ENCODE measurements at regions not wholly inside any gene's neighbourhood (a gene's known extent, or its start where the extent isn't known, plus 50 kb on each side); places are given as distances from the start of the nearest gene placed in this dataset.

DNA sequence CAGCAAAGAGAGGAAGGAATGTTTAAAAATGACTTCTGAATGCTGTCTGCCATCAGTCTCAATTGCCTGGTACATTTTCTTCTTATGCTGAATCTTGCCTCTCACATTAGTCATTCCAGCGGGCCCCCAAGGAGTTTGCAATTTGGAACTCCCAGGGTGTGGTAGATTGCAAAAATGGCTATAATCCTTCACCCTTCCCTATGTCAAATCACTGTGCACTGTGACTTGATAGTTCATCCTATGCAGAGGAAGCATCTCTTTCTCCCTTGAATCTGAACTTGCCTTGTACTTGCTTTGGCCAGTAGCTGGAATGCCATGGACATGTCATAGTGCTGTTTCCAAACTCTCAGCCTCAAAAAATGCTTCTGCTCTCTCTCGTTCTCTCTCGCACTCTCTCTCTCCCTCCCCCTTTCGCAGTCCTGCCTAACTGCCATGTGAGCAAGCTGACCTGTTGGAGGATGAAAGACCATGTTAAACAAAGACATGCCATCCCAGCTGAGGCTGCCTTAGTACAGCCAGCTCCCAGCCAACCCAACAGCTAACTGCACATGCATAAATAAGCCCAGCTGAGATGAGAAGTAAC, 284.0 kb upstream of the TLE4 start:
- no peak for DNase-seq (ENCODE audit: low spot score)

DNA sequence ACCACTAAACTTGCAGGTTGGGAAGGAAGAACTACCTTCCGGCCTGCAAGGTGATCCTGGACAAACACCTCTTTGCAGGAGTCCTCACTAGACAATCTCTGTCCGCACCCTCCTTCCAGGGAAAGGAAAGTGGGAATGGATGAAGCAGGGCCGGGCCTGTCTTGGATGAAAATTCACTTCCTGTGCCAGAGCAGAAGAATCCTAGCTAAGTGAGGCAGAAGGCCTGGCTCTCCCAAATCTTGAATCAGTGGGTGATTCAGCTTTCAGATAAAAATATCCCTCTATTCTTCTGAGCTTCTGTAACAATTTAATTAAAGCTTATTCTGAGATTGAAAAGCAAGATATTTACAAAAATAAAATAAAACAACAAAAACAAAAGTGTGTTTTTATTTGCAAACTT, 281.9 kb upstream of the TLE4 start:
- no peak for DNase-seq (ENCODE audit: low spot score)

DNA sequence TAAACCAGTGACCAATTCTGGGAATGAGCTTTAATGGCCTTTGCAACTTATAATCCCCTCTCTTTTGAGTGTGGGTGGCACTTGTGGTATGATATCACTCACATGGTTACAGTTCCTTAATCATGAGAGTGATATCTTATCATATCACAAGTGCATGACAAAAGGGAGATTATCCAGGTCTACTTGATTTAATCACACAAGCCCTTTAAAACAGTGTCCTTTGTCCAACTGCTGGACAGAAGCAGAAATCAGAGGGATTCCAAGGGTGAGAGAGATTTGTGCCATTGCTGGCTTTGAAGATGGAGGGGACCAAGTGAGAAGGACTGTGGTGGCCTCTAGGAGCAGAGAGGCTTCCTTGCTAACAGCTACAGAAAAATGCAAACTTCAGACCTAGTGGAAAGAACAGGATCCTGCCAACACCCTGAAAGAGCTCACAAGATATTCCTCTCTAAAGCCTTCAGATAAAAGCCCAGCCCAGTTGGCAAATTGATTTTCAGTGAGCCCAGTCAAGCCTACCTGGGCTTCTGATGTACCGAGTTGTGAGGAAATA, 279.0 kb upstream of the TLE4 start:
- no peak for DNase-seq (ENCODE audit: low spot score)

DNA sequence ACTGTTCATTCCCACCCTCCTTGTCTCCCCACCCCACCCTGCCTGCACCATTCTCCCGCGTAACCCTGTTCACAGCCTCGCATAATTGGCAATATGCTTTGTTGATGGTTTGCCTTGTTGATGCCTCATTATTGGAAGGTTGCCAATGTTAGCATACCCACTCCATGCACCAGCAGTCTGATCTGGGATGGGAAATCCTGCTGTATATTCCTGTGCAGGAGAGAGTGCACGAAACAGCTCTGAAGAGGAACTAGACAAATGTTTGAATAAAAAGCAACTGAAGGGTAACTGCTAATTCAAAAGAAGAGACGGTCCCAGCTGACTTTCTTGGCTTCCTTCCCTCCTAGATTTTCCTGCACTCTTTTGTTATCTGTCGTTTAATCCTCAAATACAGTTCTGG, 271.7 kb upstream of the TLE4 start:
- no peak for DNase-seq (ENCODE audit: low spot score)

DNA sequence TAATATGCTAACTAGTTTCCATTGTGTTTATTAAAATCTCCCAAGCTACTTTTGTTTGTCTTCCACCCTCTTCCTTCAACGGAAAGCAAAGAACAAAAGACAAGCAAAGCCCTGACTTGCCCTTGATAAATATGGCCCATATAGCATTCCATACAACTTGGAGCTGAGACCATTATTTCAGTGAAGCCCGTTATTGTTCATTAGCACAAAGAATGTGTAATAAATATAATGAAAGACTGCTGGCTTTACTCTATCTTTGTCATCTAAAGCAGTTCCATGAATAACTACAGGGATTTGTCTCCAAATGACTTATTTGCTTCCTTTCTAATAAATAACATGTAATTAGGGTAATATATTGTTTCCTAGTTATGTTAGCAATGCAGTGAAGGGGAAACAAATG, 270.7 kb upstream of the TLE4 start:
- no peak for DNase-seq (ENCODE audit: low spot score)

DNA sequence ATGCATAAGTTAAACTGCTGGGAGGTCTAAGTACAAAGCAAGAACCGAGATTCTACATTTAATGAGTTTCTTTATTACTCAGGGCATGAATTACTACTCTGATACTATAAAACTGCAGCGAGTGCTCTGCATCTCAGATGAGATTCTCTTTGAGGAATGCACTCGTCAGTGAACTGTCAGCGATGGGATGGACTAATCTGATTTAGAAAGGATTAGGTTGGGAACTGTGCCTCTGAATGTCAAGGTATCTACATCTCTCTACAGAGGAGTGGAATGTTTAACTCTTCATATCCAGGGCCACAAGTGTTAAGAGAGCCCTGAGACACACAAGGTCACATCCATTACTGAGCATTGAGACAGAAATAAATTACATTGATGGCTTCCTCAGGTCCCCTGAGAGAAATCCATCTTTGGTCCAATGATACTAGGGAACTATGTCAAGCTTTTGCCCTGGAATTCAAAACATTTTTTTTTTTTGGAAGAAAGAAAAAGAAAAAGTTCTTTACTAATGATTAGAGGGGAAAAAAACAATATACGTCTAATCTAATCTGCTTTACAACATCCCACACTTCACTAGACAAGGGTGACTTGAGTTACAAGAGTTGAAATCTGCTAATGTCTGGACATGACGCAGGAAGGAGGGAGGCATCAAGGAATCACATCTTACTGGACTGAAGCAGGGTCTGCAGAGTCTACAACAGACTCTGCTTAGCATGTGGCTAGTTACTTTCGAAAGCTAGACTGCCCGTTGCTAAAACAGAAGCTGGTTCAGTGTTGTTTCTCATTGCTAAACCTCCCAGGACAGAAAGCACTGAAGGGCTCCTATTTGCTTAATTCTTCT, 270.0 kb upstream of the TLE4 start:
- no peak for DNase-seq (ENCODE audit: low spot score)

DNA sequence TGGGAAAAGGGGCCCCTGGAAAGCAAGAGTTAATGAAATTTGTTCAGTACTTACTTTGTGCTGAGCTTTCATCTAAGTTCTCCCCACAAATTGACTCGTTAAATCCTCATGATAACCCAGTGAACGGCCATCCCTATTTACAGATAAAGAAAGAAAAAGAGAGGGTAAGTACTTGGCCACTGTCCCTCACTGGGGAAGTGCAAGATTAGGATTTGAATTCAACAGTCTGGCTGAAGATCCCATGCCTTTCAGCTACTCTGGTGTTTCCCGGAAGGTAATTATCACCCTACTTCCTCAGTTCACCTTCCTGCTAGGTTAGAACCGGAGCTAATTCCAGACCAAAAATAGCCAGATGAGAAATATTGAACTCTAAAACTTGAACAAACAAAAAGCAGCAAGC, 269.2 kb upstream of the TLE4 start:
- no peak for DNase-seq (ENCODE audit: low spot score)

DNA sequence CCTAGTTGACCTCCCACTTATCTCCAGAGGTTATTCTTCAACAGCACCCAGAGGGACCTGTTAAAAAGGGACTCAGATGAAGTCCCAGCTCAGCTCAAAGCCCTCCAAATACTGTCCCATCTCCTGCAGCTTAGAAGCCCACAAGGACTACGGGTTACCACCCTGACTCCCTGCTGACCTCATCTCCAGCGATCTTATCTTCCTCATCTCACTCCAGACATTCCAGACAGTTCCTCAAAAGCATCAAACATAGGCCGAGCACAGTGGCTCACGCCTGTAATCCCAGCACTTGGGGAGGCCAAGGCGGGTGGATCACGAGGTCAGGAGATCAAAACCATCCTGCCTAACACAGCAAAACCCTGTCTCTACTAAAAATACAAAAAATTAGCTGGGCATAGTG, 263.8 kb upstream of the TLE4 start:
- no peak for DNase-seq (ENCODE audit: low spot score)

DNA sequence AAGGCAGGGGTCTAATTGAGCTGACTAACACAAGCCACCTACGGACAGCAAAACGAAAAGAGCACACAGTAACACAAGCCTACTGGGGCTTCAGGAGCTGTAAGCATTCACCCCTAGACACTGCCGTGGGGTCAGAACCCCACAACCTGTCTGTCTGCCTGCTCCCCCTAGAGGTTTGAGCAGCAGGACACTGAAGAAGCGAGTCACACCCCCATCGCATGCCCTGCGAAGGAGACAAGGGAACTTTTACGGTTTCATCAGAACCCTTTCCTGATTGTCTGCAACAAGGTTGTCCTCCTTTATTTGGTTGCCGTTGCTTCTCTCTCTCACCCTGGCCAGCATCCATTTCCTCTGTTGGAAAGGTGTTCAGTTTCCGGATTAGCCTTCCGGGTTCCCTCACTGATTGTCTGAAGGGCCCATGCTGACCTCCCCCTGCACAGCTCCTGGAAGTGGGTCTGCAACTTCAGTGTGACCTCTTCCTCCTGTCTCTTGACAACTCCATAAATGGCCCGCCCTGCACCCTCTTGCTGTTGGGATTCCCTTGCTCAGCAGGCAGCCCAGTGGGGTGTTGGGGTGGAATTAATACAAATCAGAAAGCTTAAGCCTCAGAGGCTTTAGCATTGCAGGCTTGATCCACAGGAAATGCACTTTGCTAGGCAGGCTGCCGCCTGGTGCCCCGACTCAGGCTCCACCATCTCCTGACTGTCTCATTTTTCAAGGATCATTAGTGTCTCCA, 258.9 kb upstream of the TLE4 start:
- no peak for DNase-seq (ENCODE audit: low spot score)

DNA sequence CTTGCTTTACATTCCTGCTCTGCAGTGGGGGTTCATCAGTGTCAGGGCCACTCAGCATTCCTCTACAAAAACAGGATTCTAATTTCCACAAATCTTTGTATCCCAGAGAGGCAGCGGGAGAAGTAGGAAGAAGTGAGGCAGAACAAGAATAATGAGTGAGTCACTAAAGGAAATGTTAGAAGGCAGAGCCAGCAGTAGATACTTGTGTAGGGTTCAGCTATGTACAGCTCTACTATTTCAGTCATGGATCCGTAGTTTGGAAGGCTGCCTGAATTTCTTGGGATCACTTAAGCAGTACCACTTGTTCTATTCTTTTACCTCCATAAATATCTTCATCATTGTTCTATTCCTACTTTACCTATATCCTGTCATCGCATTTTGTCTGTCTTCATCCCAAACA, 246.3 kb upstream of the TLE4 start:
- DNase-seq (ENCODE audit: low spot score): no peak

DNA sequence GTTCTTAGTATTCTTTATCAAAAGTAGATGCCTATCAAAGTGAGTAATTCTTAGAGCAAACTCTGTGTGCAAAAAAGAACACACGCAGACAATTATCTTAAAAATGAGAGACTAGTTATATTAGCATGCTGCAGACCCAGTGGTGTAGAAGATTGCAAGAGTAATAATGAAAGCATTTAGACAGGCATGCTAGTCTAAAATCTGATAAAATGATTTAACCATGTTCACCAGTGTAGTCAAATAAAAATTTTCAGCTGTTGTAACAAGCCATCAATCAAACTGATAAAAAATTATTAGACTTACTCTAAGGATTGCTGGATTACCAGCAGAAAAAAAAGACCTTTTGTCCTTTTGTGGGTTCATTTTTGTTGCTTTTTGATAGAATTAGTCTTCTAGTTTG, 241.9 kb upstream of the TLE4 start:
- no peak for DNase-seq (ENCODE audit: low spot score)

DNA sequence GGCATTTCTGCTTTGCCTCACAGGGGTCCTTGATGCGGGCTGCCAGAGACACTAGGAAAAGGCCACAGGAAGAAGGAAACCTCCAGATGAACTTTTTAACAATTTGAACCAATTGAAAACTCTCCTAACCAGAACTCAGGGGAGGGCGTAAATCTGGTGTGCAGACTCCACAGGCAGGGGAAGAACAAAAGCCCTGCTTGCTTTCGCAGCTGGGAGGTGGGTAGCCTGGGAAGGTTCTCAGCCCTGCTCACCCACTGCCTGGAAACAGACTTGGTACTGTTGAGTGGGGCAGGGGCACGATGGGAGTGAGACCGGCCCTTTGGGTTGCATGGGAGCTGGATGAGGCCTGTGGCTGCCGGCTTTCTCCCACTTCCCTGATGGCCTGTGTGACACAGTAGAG, 237.8 kb upstream of the TLE4 start:
- no peak for DNase-seq (ENCODE audit: low spot score)

DNA sequence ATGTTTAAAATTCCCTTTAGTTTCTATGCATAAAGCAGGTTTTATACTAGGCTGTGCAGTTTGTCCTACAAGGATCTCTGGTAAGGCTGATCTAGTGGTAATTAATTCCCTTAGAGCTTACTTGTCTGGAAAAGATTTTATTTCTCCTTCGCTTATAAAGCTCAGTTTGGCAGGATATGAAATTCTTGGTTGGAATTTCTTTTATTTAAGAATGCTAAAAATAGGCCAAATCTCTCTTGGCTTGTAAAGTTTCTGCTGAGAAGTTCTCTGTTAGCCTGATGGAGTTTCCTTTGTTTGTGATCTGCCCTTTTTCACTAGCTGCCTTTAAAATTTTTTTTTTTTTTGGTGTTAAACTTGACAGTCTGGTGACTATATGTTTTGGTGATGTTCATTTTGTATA, 237.1 kb upstream of the TLE4 start:
- no peak for DNase-seq (ENCODE audit: low spot score)

DNA sequence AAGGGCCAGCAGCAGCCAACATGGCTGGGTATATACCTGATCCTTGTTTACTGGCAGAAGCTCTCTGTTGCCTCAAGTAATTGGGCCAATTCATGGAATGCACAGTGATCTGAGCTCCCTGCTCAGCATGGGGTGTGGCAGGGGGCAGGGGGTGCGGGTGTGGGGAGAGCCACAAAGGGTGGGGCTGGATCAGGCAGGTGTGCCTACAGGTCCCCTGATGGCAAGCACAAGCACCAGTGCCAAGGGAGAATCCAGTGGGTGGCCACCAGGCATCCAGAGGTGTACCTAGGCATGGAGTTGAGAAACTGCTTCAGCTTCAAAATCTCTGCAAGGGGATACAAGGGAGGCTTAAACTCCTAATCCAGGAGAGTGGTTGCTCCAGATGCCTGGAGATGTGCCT, 235.8 kb upstream of the TLE4 start:
- DNase-seq (ENCODE audit: low spot score): no peak

DNA sequence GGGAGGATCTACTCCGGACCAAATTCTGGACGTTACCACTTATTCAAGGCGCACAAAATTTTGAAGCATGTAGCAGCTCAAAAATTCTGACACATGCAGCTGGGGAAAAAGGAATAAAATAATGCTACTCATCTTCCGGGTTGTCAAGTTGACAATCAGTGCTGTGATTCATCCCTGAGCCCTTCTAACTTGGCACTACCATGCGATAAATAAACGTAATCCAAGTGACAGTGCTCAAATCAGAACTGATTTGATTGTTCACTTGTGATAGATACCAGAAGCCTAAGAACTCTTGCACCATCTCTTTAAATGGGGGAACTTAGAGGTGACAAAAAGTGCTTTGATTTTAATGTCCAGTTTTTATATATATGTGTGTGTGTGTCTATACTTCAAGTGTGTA, 230.2 kb upstream of the TLE4 start:
- DNase-seq (ENCODE audit: low spot score): no peak

DNA sequence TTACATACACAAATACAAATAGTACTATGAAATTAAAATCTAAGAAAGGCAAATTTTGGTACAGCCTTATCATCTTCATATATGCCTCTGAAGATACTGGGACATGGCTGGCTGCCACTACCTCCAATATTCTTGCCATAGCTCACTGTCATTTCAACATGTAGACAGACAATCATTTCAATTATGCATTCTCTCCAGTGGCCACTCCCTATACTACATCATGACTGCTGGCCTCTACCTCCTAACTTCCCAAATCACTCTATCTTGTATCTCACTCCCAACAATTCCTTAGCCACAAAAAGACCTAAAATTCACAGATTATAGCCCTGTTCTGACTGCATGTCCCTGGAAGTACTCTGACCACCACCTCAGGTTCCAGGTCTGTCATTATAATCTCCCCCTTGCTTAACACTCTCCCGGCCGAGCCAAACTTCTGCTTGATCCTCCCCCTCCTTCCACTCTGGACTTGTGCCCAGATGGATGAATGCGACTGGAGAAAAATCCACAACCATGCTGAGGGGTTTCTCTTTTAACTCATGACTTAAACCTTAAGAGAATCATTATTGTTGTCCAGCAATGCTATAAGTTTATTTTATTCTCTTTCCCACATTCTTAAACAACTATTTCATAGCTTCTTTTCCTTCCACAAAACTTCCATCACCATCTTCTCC, 225.3 kb upstream of the TLE4 start:
- no peak for DNase-seq (ENCODE audit: low spot score)

DNA sequence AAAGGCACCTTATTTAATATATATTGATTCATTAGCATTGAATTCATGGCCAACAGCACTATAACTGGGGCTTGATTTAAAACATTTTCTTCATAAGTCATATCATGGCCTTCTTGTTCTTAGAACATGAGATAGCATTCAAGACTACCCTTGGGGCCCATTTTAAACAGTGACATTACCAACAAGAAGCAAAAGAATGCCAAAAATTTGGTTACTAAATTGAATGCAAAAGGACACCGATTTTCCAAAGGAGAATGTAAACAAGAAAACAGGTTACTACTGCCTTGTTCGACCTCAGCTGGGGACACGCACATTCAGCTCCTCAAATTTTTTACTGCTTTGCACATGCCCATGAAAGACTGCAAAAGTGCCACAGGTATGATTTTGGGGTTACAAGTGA, 219.4 kb upstream of the TLE4 start:
- no peak for DNase-seq (ENCODE audit: low spot score)

DNA sequence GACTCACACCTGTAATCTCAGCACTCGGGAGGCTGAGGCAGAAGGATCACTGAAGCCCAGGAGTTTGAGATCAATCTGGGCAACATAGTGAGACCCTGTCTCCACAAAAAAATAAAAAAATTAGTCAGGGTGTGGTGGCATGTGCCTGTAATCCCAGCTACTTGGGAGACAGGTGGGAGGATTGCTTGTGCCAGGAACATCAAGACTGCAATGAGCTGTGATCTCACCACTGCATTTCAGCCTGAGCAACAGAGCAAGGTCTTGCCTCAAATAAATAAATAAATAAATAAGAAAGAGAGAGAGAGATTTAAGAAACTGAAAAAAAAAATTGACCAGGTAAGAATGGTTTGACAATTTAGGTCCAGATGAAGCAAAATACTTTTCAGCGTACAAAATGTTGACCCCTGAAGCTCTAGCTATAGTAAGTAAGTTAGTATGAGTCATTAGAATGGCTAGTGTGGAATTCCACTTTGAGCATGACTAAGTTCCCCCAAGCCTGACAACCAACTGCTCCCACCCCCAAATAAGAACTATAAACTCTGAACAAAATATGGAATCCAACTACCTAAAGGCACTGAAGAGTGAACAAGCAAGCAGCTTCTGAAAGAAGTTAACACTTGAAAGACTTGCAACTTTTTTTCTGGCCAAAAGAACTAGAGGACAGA, 217.8 kb upstream of the TLE4 start:
- no peak for DNase-seq (ENCODE audit: low spot score)

DNA sequence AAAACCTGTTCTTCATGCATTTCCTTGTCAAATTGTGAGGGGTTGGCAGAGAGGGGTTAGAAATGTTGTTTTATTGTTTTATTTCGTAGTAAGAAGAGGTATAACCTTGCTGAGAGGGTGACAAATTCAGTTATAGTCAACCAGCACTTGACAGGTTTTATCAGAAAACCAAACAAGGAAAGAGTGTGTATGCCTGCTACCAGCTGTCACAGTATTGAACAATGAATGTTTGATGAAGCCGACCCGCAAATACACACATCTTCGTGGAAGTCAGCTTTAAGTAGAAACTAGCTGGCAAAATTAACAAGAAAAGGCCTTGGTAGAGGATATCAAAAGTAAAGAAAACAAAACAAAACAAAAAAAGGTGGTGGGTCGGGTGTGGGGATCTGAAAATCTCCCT, 214.6 kb upstream of the TLE4 start:
- DNase-seq (ENCODE audit: low spot score): no peak

DNA sequence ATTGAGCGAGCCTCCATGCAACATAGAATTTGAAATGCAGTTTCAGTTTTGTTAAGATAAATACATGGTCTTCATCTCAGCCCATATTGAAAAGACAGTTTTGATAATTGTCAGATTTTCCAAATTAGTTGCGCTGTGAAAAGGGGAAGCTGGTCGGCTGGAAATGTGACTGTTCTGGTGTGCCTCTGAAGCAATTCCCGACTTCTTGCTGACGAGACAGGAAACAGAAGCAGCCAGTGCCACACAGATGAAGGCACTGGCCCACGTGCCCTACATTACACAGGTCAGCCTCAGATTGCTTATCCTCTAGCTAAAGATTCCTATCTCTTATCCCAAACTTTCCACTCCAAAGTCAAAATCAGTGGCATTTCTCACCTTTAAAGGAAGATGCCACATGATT, 214.1 kb upstream of the TLE4 start:
- no peak for DNase-seq (ENCODE audit: low spot score)
